CD14-positive monocyte (primary cell): ENCODE measurements at regions not wholly inside any gene's neighbourhood (a gene's known extent, or its start where the extent isn't known, plus 50 kb on each side); places are given as distances from the start of the nearest gene placed in this dataset.

Experiments
- DNase-seq, 3 donors: peaks; one replicate each; pipeline ENCODE4 v3.0.0-alpha.2; 2011 to 2022
- H2AFZ ChIP-seq: 2 replicates; pipeline ENCODE4 v1.6.0; 2012; ENCODE audit warnings: mild to moderate bottlenecking, low read depth, low read length, inconsistent platforms; ENCODE audit not compliant: insufficient read depth, poor library complexity, severe bottlenecking
- H3K27ac ChIP-seq, 2 donors: 1 replicate in 1 of 2; 2 replicates in 1 of 2; pipeline ENCODE4 v1.5.1; 2012 to 2013; ENCODE audit warnings: low read length in 2 of 2, control low read depth in 1 of 2, inconsistent platforms in 1 of 2, low read depth in 1 of 2, mild to moderate bottlenecking in 1 of 2
- H3K27me3 ChIP-seq, 2 donors: one replicate each; pipeline versions ENCODE4 v1.6.0 to v1.6.1; 2011 to 2013; ENCODE audit warnings: low read length in 2 of 2; ENCODE audit not compliant: control insufficient read depth in 2 of 2, insufficient read depth in 2 of 2
- H3K36me3 ChIP-seq, 2 donors: replicated peaks in 1 of 2; 1 replicate in 1 of 2; 2 replicates in 1 of 2; pipeline versions ENCODE4 v1.5.1 to v1.6.1; 2012 to 2013; ENCODE audit warnings: low read length in 2 of 2, control low read depth in 1 of 2, inconsistent platforms in 1 of 2, mild to moderate bottlenecking in 1 of 2; ENCODE audit not compliant: insufficient read depth in 2 of 2, control insufficient read depth in 1 of 2
- H3K4me1 ChIP-seq, 2 donors: 1 replicate in 1 of 2; 2 replicates in 1 of 2; pipeline versions ENCODE4 v1.5.1 to v1.6.1; 2012 to 2013; ENCODE audit warnings: low read length in 2 of 2, control low read depth in 1 of 2, inconsistent platforms in 1 of 2, mild to moderate bottlenecking in 1 of 2, moderate library complexity in 1 of 2; ENCODE audit not compliant: insufficient read depth in 2 of 2, control insufficient read depth in 1 of 2
- H3K4me2 ChIP-seq: replicated peaks from 2 replicates; pipeline ENCODE3; 2012; ENCODE audit warnings: low read length, moderate library complexity, mild to moderate bottlenecking; ENCODE audit not compliant: poor library complexity, severe bottlenecking; ENCODE audit errors: extremely low read depth
- H3K4me3 ChIP-seq, 3 experiments: fragments of 200-600 bp in 1 of 3; sonication (generic) in 1 of 3; replicated peaks in 1 of 3; 1 replicate in 2 of 3; 2 replicates in 1 of 3; pipeline ENCODE4 v1.5.1; 2011 to 2013; ENCODE audit warnings: low read length in 3 of 3, mild to moderate bottlenecking in 3 of 3, control low read depth in 2 of 3, low read depth in 2 of 3, inconsistent platforms in 1 of 3, moderate library complexity in 1 of 3
- H3K79me2 ChIP-seq: 2 replicates; pipeline ENCODE4 v1.6.0; 2012; ENCODE audit warnings: mild to moderate bottlenecking, control low read depth, inconsistent platforms, low read length, moderate library complexity; ENCODE audit not compliant: insufficient read depth
- H3K9ac ChIP-seq: 2 replicates; pipeline ENCODE4 v1.6.0; 2017; ENCODE audit warnings: low read length, mild to moderate bottlenecking; ENCODE audit not compliant: insufficient read depth, poor library complexity, severe bottlenecking
- H3K9me3 ChIP-seq, 2 donors: replicated peaks in 1 of 2; 1 replicate in 1 of 2; 2 replicates in 1 of 2; pipeline versions ENCODE4 v1.5.1 to v1.6.1; 2012 to 2013; ENCODE audit warnings: low read length in 2 of 2, control low read depth in 1 of 2; ENCODE audit not compliant: control insufficient read depth in 1 of 2, insufficient read depth in 1 of 2
- H4K20me1 ChIP-seq: 2 replicates; pipeline ENCODE4 v1.6.0; 2012; ENCODE audit warnings: mild to moderate bottlenecking, low read length, control low read depth, moderate library complexity; ENCODE audit not compliant: insufficient read depth
- H3K27ac Mint-ChIP-seq, 7 donors: one replicate each; pipeline ENCODE4 v1.8.0; 2020; ENCODE audit warnings: mild to moderate bottlenecking in 7 of 7, mixed read lengths in 7 of 7, moderate library complexity in 6 of 7, inconsistent platforms in 2 of 7
- H3K27me3 Mint-ChIP-seq, 3 donors: one replicate each; pipeline ENCODE4 v1.8.0; 2021 to 2022; ENCODE audit warnings: low read depth in 3 of 3, mild to moderate bottlenecking in 3 of 3, mixed read lengths in 3 of 3, moderate library complexity in 3 of 3, inconsistent platforms in 1 of 3
- H3K36me3 Mint-ChIP-seq, 2 donors: one replicate each; pipeline ENCODE4 v1.8.0; 2020; ENCODE audit warnings: mixed read lengths in 2 of 2, inconsistent platforms in 1 of 2, mild to moderate bottlenecking in 1 of 2
- H3K4me1 Mint-ChIP-seq: one replicate; pipeline ENCODE4 v1.8.0; 2020; ENCODE audit warnings: mild to moderate bottlenecking, mixed read lengths
- H3K4me3 Mint-ChIP-seq, 2 donors: one replicate each; pipeline ENCODE4 v1.8.0; 2020; ENCODE audit warnings: mild to moderate bottlenecking in 2 of 2, mixed read lengths in 2 of 2, moderate library complexity in 1 of 2
- H3K9me3 Mint-ChIP-seq, 7 donors: one replicate each; pipeline ENCODE4 v1.8.0; 2020 to 2022; ENCODE audit warnings: mixed read lengths in 7 of 7, mild to moderate bottlenecking in 6 of 7, moderate library complexity in 6 of 7, inconsistent platforms in 2 of 7
- CTCF ChIP-seq: fragments of 200-600 bp; IDR thresholded peaks from one replicate; pipeline ENCODE4 v1.8.0; 2022; ENCODE audit warnings: antibody characterized with exemption, mild to moderate bottlenecking
- WGBS: methylation state at CpG from one replicate; pipeline ENCODE4 v1.1.5; 2013; ENCODE audit warnings: missing lambda C conversion rate; ENCODE audit not compliant: insufficient coverage; 5-methylcytosine and 5-hydroxymethylcytosine counted together
- intact Hi-C, 2 donors: fragments of 100-400 bp; cut with micrococcal nuclease; formaldehyde crosslinking; loops; one replicate each; pipeline versions ENCODE4 v1.15.0 to v1.15.1; 2023

- no peak overlapping the region for H3K4me2 ChIP-seq
- DNase-seq: no peak
- H3K4me3 ChIP-seq: no peak overlapping the region
- peaks cover 2 to 12% (median 4%) of the 10 kb centered on the region in 7 donors for H3K9me3 Mint-ChIP-seq
- H3K4me1 ChIP-seq: no peaks in the 10 kb centered on the region
- no peak overlapping the region for H3K27ac ChIP-seq
- H3K27ac Mint-ChIP-seq: no peak overlapping the region
- no peak overlapping the region for H3K4me3 Mint-ChIP-seq
- H4K20me1 ChIP-seq: no peaks in the 10 kb centered on the region
- no peaks in the 10 kb centered on the region for H3K27me3 Mint-ChIP-seq
- no peak for TF ChIP-seq CTCF
- intact Hi-C loops: no loop called here
- H3K4me1 Mint-ChIP-seq: no peaks in the 10 kb centered on the region
- H2AFZ ChIP-seq: no peak overlapping the region
- H3K79me2 ChIP-seq: no peaks in the 10 kb centered on the region
- H3K36me3 Mint-ChIP-seq: no peaks in the 10 kb centered on the region
- H3K9me3 ChIP-seq: no peaks in the 10 kb centered on the region
- 93% methylated on average over 2 of the region's 4 CpGs for WGBS
- H3K9ac ChIP-seq: no peak overlapping the region
- H3K27me3 ChIP-seq: no peaks in the 10 kb centered on the region
- H3K36me3 ChIP-seq: no peaks in the 10 kb centered on the region
Observed at GRCh38 chr13:107582171-107582570, 633.2 kb downstream of the LIG4 start.

- 92% methylated on average over 7 of the region's 9 CpGs for WGBS
- no peaks in the 10 kb centered on the region for H3K27me3 ChIP-seq
Observed at GRCh38 chr13:107580741-107581412, 634.5 kb downstream of the LIG4 start.

More at GRCh38 chr13:107580741-107581412, 634.5 kb downstream of the LIG4 start:
- Histone ChIP-seq H3K9me3 (no peaks in the 10 kb centered on the region), H2AFZ (no peak overlapping the region), H3K4me2 (no peak overlapping the region), H3K79me2 (no peaks in the 10 kb centered on the region), H3K27ac (no peak overlapping the region), H3K4me1 (no peaks in the 10 kb centered on the region), H3K4me3 (no peak overlapping the region), H3K9ac (no peak overlapping the region), H4K20me1 (no peaks in the 10 kb centered on the region), H3K36me3 (no peaks in the 10 kb centered on the region)
- H3K27ac Mint-ChIP-seq: no peak overlapping the region
- peaks cover 4 to 11% (median 4%) of the 10 kb centered on the region in 7 donors for H3K9me3 Mint-ChIP-seq
- DNase-seq: no peak
- no peaks in the 10 kb centered on the region for H3K4me1 Mint-ChIP-seq
- no peak for TF ChIP-seq CTCF
- intact Hi-C loops: no loop called here
- H3K27me3 Mint-ChIP-seq: no peaks in the 10 kb centered on the region
- no peak overlapping the region for H3K4me3 Mint-ChIP-seq
- no peaks in the 10 kb centered on the region for H3K36me3 Mint-ChIP-seq
